Prostate gland (tissue), 2 donors: ENCODE measurements at regions not wholly inside any gene's neighbourhood (a gene's known extent, or its start where the extent isn't known, plus 50 kb on each side); places are given as distances from the start of the nearest gene placed in this dataset.

ENCODE experiments used
- POLR2A ChIP-seq: fragments of 450-650 bp; IDR thresholded peaks from one replicate; pipeline ENCODE4 v1.6.1; 2016; ENCODE audit warnings: antibody characterized with exemption, mild to moderate bottlenecking
- POLR2AphosphoS5 ChIP-seq: sonication (generic); formaldehyde crosslinking; IDR thresholded peaks from one replicate; pipeline ENCODE4 v1.6.1; 2017; ENCODE audit warnings: antibody characterized with exemption
- TF ChIP-seq, protein P1 (sequence below), 4 experiments: fragments of 200-600 bp in 2 of 4; fragments of 450-650 bp in 2 of 4; sonication (generic) in 2 of 4; IDR thresholded peaks; 1 replicate in 3 of 4; 2 replicates in 1 of 4; pipeline ENCODE4 v1.5.1; 2016 to 2019; ENCODE audit warnings: antibody characterized with exemption in 4 of 4, mild to moderate bottlenecking in 2 of 4, moderate library complexity in 2 of 4

- TF ChIP-seq, protein P1, sequence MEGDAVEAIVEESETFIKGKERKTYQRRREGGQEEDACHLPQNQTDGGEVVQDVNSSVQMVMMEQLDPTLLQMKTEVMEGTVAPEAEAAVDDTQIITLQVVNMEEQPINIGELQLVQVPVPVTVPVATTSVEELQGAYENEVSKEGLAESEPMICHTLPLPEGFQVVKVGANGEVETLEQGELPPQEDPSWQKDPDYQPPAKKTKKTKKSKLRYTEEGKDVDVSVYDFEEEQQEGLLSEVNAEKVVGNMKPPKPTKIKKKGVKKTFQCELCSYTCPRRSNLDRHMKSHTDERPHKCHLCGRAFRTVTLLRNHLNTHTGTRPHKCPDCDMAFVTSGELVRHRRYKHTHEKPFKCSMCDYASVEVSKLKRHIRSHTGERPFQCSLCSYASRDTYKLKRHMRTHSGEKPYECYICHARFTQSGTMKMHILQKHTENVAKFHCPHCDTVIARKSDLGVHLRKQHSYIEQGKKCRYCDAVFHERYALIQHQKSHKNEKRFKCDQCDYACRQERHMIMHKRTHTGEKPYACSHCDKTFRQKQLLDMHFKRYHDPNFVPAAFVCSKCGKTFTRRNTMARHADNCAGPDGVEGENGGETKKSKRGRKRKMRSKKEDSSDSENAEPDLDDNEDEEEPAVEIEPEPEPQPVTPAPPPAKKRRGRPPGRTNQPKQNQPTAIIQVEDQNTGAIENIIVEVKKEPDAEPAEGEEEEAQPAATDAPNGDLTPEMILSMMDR (IDR thresholded peaks at IDR 0.05): no peak
- TF ChIP-seq POLR2A: no peak
- no peak for TF ChIP-seq POLR2AphosphoS5
Observed at GRCh38 chrX:107522901-107523300, 73.4 kb downstream of the FRMPD3 start.
